ENCODE measurements at regions not wholly inside any gene's neighbourhood (a gene's known extent, or its start where the extent isn't known, plus 50 kb on each side); places are given as distances from the start of the nearest gene placed in this dataset.

- TF ChIP-seq CTCF (IDR thresholded peaks at IDR 0.05 in 2 of 3, conservative IDR thresholded peaks at IDR 0.05 in 1 of 3; ENCODE audit: borderline replicate concordance in 1 of 3, insufficient read depth in 1 of 3, low read depth in 2 of 3, low read length in 2 of 3), result no peak
- TF ChIP-seq ELF1 (IDR thresholded peaks at IDR 0.05; ENCODE audit: borderline replicate concordance, low read depth), result no peak
- no peak for TF ChIP-seq EZH2 (IDR thresholded peaks at IDR 0.05)
- TF ChIP-seq CEBPB (IDR thresholded peaks at IDR 0.05; ENCODE audit: low read depth), result no peak
Measured at GRCh38 chr2:204090021-204090420, 153.5 kb downstream of the ICOS start (continued).

- H3K9ac ChIP-seq (ENCODE audit: low read length), result no peak overlapping the region
- BruUV-seq (replicated peaks), result no TSS peak
- no peak overlapping the region for H2AFZ ChIP-seq (ENCODE audit: low read depth, low read length, poor library complexity, severe bottlenecking)
- CTCF ChIA-PET, result no interaction called here
- peaks cover 6% of the 10 kb centered on the region; the same call in 1 of the 2 replicates for H3K27me3 ChIP-seq (ENCODE audit: insufficient read depth, low read length)
- H3K9me3 ChIP-seq (ENCODE audit: control insufficient read depth in 1 of 2, insufficient read depth in 1 of 2, low read depth in 1 of 2, low read length in 2 of 2), result no peaks in the 10 kb centered on the region
- TF ChIP-seq REST (IDR thresholded peaks at IDR 0.05; ENCODE audit: low read depth) (no peak), CBX3 (IDR thresholded peaks at IDR 0.05; ENCODE audit: low read depth) (no peak), TCF7L2 (IDR thresholded peaks at IDR 0.05; ENCODE audit: borderline replicate concordance, extremely low read depth, insufficient read depth, insufficient read length) (no peak), CTCF (IDR thresholded peaks at IDR 0.05 in 2 of 3, conservative IDR thresholded peaks at IDR 0.05 in 1 of 3; ENCODE audit: borderline replicate concordance in 1 of 3, insufficient read depth in 1 of 3, low read depth in 2 of 3, low read length in 2 of 3) (no peak), SIN3A (IDR thresholded peaks at IDR 0.05; ENCODE audit: low read depth) (no peak), EGR1 (IDR thresholded peaks at IDR 0.05; ENCODE audit: low read depth) (no peak), EZH2phosphoT487 (IDR thresholded peaks at IDR 0.05; ENCODE audit: borderline replicate concordance) (no peak), ZFX (IDR thresholded peaks at IDR 0.05) (no peak), ELF1 (IDR thresholded peaks at IDR 0.05; ENCODE audit: borderline replicate concordance, low read depth) (no peak)
- no peaks in the 10 kb centered on the region for H3K9me2 ChIP-seq (ENCODE audit: insufficient read depth)
- intact Hi-C loops (cut with micrococcal nuclease), result loop anchor here (10.0 kb wide), 1 partner anchor 1820 kb away; no protein-coding TSS in a partner anchor
- H4K20me1 ChIP-seq (ENCODE audit: insufficient read depth), result no peaks in the 10 kb centered on the region; the same call in 1 of the 2 replicates
- RAD21 ChIA-PET (ENCODE audit: low non-redundant PET in 1 of 2, low total read pairs in 2 of 2, uncharacterized antibody in 2 of 2, unreplicated experiment in 2 of 2), result no interaction called here
- ATAC-seq (no peak), DNase-seq (ENCODE audit: low read depth, low spot score) (no peak)
- H3K4me1 ChIP-seq (ENCODE audit: control insufficient read depth in 1 of 2, insufficient read depth in 2 of 2, low read length in 2 of 2), result no peaks in the 10 kb centered on the region
- no peak overlapping the region for H3K27ac ChIP-seq (ENCODE audit: low read depth, low read length)
- no peak overlapping the region for H3K4me3 ChIP-seq (replicated peaks in 1 of 2; ENCODE audit: low read depth in 1 of 2, low read length in 2 of 2)
- H3K4me2 ChIP-seq (ENCODE audit: low read length), result no peak overlapping the region
- no peaks in the 10 kb centered on the region for H3K79me2 ChIP-seq (ENCODE audit: insufficient read depth, low read length)
- POLR2A ChIA-PET, result no interaction called here
- H3K36me3 ChIP-seq (ENCODE audit: control insufficient read depth in 1 of 2, insufficient read depth in 2 of 2, low read length in 2 of 2), result no peaks in the 10 kb centered on the region
Measured at GRCh38 chr2:204104811-204105210, 168.2 kb downstream of the ICOS start.
